Gastrocnemius medialis (tissue), 4 donors: ENCODE measurements at regions not wholly inside any gene's neighbourhood (a gene's known extent, or its start where the extent isn't known, plus 50 kb on each side); places are given as distances from the start of the nearest gene placed in this dataset.

Source experiments
- ATAC-seq, 2 donors: fragments of 150-250 bp; one replicate each; pipeline ENCODE4 v1.9.1; 2016
- DNase-seq, 2 donors: peaks; one replicate each; pipeline ENCODE4 v3.0.0-alpha.2; 2019
- H3K27ac ChIP-seq, 4 donors: fragments of 200-600 bp; sonication (generic); 1 replicate in 1 of 4; 2 replicates in 3 of 4; pipeline ENCODE4 v1.5.1; 2016 to 2018; ENCODE audit warnings: mild to moderate bottlenecking in 2 of 4, moderate library complexity in 1 of 4
- H3K27me3 ChIP-seq, 3 donors: fragments of 200-600 bp; sonication (generic) in 2 of 3; 1 replicate in 1 of 3; 2 replicates in 2 of 3; pipeline versions ENCODE4 v1.5.1 to v1.6.0; 2016 to 2019; ENCODE audit warnings: mild to moderate bottlenecking in 1 of 3, moderate library complexity in 1 of 3
- H3K36me3 ChIP-seq, 2 donors: fragments of 200-600 bp; sonication (generic) in 1 of 2; one replicate each; pipeline ENCODE4 v1.5.1; 2017 to 2018
- H3K4me1 ChIP-seq, 2 donors: fragments of 200-600 bp; sonication (generic) in 1 of 2; one replicate each; pipeline ENCODE4 v1.5.1; 2016 to 2017; ENCODE audit warnings: mild to moderate bottlenecking in 2 of 2
- H3K4me3 ChIP-seq, 4 donors: fragments of 200-600 bp; sonication (generic) in 3 of 4; 1 replicate in 1 of 4; 2 replicates in 3 of 4; pipeline ENCODE4 v1.5.1; 2016 to 2019; ENCODE audit warnings: mild to moderate bottlenecking in 2 of 4
- H3K9me3 ChIP-seq, 3 donors: fragments of 200-600 bp; sonication (generic) in 2 of 3; 1 replicate in 1 of 3; 2 replicates in 2 of 3; pipeline ENCODE4 v1.5.1; 2016 to 2019
- POLR2A ChIP-seq, 2 donors: fragments of 450-650 bp; IDR thresholded peaks; one replicate each; pipeline ENCODE4 v1.6.1; 2017; ENCODE audit warnings: antibody characterized with exemption in 2 of 2, mild to moderate bottlenecking in 2 of 2, moderate library complexity in 2 of 2
- in situ Hi-C, 4 donors: fragments of 200-750 bp; cut with MboI; loops; one replicate each; pipeline versions ENCODE4 v1.15.0 to v1.8.0; 2017; ENCODE audit warnings: low sequenced_read_pairs in 4 of 4
- intact Hi-C: fragments of 100-400 bp; cut with DNase I; formaldehyde crosslinking; loops from one replicate; pipeline ENCODE4 v1.15.1; 2023; ENCODE audit warnings: low total_unique reads
- TF ChIP-seq, protein P1 (sequence below), 5 experiments: fragments of 450-650 bp in 3 of 5; fragments of 200-600 bp in 2 of 5; sonication (generic) in 2 of 5; IDR thresholded peaks in 4 of 5; conservative IDR thresholded peaks in 1 of 5; 1 replicate in 4 of 5; 2 replicates in 1 of 5; pipeline ENCODE4 v1.5.1; 2016 to 2019; ENCODE audit warnings: antibody characterized with exemption in 5 of 5, mild to moderate bottlenecking in 3 of 5, moderate library complexity in 3 of 5

DNA sequence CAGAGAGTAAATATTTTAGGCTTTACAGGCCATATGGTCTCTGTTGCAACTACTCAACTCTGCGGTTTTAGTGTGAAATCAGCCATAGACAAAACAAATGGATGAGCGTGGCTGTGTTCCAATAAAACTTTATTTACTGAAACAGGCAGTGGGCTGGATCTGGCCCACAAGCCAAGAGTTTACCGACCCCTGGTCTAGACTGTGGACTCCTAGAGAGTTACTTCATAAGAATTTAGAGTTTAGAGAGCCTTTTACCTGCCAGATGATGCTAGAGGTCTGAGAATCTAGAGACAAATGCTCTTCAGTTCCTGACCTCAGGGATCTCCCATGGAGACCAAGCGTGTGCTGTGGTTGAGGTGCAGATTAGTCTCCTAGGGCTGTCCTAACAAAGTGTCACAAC lies 174.8 kb downstream of the PTEN start:
- no peak for DNase-seq
- TF ChIP-seq POLR2A (IDR thresholded peaks at IDR 0.05) = no peak
- TF ChIP-seq, protein P1, sequence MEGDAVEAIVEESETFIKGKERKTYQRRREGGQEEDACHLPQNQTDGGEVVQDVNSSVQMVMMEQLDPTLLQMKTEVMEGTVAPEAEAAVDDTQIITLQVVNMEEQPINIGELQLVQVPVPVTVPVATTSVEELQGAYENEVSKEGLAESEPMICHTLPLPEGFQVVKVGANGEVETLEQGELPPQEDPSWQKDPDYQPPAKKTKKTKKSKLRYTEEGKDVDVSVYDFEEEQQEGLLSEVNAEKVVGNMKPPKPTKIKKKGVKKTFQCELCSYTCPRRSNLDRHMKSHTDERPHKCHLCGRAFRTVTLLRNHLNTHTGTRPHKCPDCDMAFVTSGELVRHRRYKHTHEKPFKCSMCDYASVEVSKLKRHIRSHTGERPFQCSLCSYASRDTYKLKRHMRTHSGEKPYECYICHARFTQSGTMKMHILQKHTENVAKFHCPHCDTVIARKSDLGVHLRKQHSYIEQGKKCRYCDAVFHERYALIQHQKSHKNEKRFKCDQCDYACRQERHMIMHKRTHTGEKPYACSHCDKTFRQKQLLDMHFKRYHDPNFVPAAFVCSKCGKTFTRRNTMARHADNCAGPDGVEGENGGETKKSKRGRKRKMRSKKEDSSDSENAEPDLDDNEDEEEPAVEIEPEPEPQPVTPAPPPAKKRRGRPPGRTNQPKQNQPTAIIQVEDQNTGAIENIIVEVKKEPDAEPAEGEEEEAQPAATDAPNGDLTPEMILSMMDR (IDR thresholded peaks at IDR 0.05 in 4 of 5, conservative IDR thresholded peaks at IDR 0.05 in 1 of 5) = no peak
- Histone ChIP-seq H3K36me3 (no peaks in the 10 kb centered on the region), H3K9me3 (no peaks in the 10 kb centered on the region), H3K4me3 (no peak overlapping the region), H3K4me1 (peaks cover 15 to 18% of the 10 kb centered on the region in 2 donors), H3K27me3 (no peaks in the 10 kb centered on the region), H3K27ac (no peak overlapping the region)
- intact Hi-C loops = no loop called here
- no peak for ATAC-seq
- in situ Hi-C loops = no loop called here

DNA sequence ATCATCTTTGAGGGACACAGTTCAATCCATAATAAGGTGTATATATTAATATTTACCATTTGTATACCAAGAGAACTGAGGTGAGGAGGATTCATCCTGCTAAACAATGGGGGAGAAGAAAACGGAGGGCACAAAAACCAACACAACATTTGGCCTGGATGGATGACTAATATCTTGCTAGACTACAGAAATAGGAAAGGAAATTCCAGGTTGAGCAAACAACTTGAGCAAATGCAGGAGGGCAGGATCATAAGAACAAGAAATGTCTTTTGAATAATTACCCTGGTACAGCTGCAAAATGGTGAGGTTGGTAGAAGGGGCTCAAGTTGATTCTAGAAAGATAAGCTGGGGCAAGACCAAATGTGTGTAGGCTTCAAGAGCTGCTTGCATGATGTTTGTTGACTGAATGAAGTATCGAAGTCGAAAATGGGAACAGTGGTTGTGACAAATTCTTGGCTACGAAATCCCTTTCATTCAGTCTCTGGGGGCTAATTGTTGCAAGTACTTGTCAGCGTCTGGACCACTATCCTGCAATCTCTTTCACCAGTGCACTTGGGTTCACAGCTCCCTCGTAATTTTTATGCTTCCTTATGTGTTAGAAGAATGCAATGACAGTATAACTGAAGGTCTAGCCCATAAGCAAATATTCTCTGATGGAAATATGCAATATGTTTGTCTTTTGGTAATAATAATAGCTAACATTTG lies 176.2 kb downstream of the PTEN start:
- no peaks in the 10 kb centered on the region for H3K36me3 ChIP-seq
- no peak for DNase-seq
- H3K4me3 ChIP-seq = no peak overlapping the region
- intact Hi-C loops (no loop called here), in situ Hi-C loops (no loop called here)
- no peak for ATAC-seq
- H3K9me3 ChIP-seq = no peaks in the 10 kb centered on the region
- no peak overlapping the region for H3K27ac ChIP-seq
- no peaks in the 10 kb centered on the region for H3K27me3 ChIP-seq
- peaks cover 19 to 20% of the 10 kb centered on the region in 2 donors for H3K4me1 ChIP-seq
- no peak for TF ChIP-seq POLR2A (IDR thresholded peaks at IDR 0.05)
- TF ChIP-seq, protein P1 (IDR thresholded peaks at IDR 0.05 in 4 of 5, conservative IDR thresholded peaks at IDR 0.05 in 1 of 5) = no peak

DNA sequence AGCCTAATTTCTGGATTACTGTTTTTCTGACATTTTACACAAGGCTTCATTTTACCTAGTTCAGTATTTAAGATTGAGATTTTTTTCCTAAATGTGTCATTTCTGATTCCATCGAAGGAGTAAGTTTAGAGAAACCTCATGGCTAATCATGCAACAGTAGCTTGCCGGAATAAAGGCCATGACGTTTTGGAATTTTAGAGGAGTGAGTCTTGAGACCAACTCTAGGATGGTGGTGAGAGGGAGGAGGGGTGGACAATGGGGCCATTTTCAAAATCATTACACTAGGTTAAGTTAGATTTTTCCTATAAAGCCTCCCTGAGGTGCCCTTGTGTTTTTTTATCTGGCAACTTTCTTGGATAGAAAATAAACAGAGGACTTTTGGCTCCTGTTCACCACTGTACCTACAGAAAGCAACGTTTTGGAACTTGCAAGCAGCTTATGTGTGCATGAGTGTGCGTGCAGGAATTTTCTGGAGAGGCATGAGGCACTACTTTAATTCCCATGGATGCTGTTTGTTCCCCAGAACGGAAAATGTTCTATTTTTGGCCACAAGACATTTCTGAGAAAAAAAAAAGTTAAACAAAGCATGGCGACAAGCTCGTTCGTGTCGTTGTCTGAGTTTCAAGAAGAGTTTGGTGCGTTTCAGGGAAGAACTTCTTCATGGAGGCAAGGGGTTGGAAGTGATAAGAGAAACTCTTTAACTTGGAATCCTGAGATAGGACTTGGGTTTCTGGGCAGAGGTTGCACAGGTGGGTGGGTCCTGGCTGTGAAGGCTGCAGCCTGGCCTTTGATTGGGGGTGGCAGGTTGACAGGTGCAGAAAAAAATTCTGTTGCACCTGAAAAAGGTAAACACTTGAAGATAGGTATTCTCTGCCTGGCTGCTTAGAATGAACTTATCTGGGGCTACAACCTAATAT lies 178.1 kb downstream of the PTEN start:
- Histone ChIP-seq H3K27me3 (no peaks in the 10 kb centered on the region), H3K4me1 (peaks cover 19 to 24% of the 10 kb centered on the region in 2 donors), H3K36me3 (no peaks in the 10 kb centered on the region), H3K9me3 (no peaks in the 10 kb centered on the region), H3K4me3 (peak overlapping the region in 1 of 4 donors; percentile 14), H3K27ac (peak overlapping the region; percentile 73 to 84 (median 80))
- in situ Hi-C loops (no loop called here), intact Hi-C loops (loop anchor here (2.0 kb wide), 1 partner anchor 179 kb away; the partner anchor contains the start of genes KLLN and PTEN)
- DNase-seq = no peak
- TF ChIP-seq POLR2A (IDR thresholded peaks at IDR 0.05) = no peak
- TF ChIP-seq, protein P1 (IDR thresholded peaks at IDR 0.05 in 4 of 5, conservative IDR thresholded peaks at IDR 0.05 in 1 of 5) = no peak
- no peak for ATAC-seq

DNA sequence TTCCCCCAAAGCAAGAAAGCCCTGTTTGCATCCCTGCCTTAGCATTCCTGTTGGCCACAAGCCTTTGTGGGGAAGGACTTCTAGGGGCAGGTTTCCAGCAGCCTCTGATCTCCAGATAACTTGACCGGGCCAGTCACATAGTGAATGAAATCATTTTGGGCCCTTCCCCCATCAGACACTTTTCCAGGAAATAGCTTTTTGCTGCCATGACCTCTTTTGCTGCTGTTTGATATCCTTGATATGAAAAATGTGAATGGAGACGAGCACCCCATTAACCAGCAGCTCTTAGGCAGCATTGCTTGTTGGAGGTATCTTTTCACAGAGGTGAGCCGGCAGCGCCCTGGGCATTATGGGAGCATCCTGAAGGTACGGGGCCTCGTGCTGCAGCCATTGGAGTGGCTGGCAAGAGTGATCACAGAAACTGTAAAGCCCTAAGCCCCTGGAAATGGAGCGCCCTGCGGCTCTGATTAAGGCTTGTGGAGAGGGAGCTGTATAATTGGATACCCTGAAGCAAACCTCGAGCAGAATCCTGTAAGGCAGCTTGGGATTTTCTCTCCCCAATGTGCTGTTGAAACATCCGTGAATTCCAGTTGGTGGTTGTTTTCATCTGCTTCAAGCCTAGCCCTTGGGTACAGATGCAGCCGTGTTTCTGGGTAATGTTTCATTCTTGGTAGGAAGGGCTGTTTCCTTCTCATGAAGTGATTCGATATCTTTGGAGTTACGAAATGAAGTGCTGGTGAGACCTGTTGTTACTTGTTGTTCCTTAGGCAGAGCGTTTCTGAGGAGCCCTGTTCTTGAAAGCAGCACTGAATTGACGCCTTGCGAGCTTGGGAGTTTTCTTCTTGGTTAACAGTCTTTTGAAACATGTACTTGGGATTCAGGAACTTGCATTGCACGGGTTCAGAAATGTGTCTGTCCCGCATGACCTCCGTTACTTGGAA lies 179.0 kb downstream of the PTEN start:
- Histone ChIP-seq H3K27me3 (no peaks in the 10 kb centered on the region), H3K4me3 (peak overlapping the region in 3 of 4 donors; percentile 14 to 16 (median 16)), H3K9me3 (no peaks in the 10 kb centered on the region), H3K4me1 (peaks cover 19 to 25% of the 10 kb centered on the region in 2 donors), H3K27ac (peak overlapping the region; percentile 73 to 84 (median 80)), H3K36me3 (no peaks in the 10 kb centered on the region)
- ATAC-seq (peak; percentile 94 to 95), DNase-seq (peak; percentile 72 to 76)
- in situ Hi-C loops = no loop called here
- intact Hi-C loops = loop anchor here (2.0 kb wide), 1 partner anchor 180 kb away; the partner anchor contains the start of genes KLLN and PTEN
- TF ChIP-seq POLR2A (IDR thresholded peaks at IDR 0.05) = peak in 1 of 2 donors; percentile 0
- TF ChIP-seq, protein P1 (IDR thresholded peaks at IDR 0.05 in 4 of 5, conservative IDR thresholded peaks at IDR 0.05 in 1 of 5) = no peak
